HCT116 (cell line): ENCODE measurements at regions not wholly inside any gene's neighbourhood (a gene's known extent, or its start where the extent isn't known, plus 50 kb on each side); places are given as distances from the start of the nearest gene placed in this dataset.

Experiments
- CBX3 ChIP-seq: IDR thresholded peaks from 2 replicates; pipeline ENCODE4 v1.6.1; 2012; ENCODE audit warnings: low read depth
- CEBPB ChIP-seq: IDR thresholded peaks from 2 replicates; pipeline ENCODE4 v1.6.1; 2012; ENCODE audit warnings: low read depth
- EZH2 ChIP-seq: fragments of 200-600 bp; sonication (generic); IDR thresholded peaks from 2 replicates; pipeline ENCODE4 v1.6.1; 2017; ENCODE audit warnings: antibody characterized with exemption, mixed run types
- POLR2A ChIP-seq: IDR thresholded peaks from 2 replicates; pipeline ENCODE4 v1.7.0; 2011; ENCODE audit warnings: borderline replicate concordance; ENCODE audit not compliant: insufficient read depth, insufficient read length; ENCODE audit errors: extremely low read depth
- POLR2AphosphoS5 ChIP-seq: IDR thresholded peaks from 2 replicates; pipeline ENCODE4 v1.6.1; 2011; ENCODE audit warnings: mild to moderate bottlenecking, low read depth, low read length, moderate library complexity
- SIN3A ChIP-seq: IDR thresholded peaks from 2 replicates; pipeline ENCODE4 v1.6.1; 2012; ENCODE audit warnings: low read depth
- SRF ChIP-seq: IDR thresholded peaks from 2 replicates; pipeline ENCODE4 v1.6.1; 2012; ENCODE audit warnings: low read depth
- YY1 ChIP-seq: IDR thresholded peaks from 2 replicates; pipeline ENCODE4 v1.6.1; 2011; ENCODE audit warnings: low read length, low read depth, moderate library complexity, mild to moderate bottlenecking; ENCODE audit not compliant: insufficient replicate concordance; ENCODE audit errors: extremely low read depth
- ZFX ChIP-seq: fragments of 450-650 bp; IDR thresholded peaks from 2 replicates; pipeline ENCODE4 v1.6.1; 2017
- ZNF274 ChIP-seq: fragments of 200-500 bp; sonication (Bioruptor generic); IDR thresholded peaks from 2 replicates; pipeline ENCODE4 v1.6.1; 2014; ENCODE audit warnings: mild to moderate bottlenecking, low read depth, low read length, inconsistent platforms
- TF ChIP-seq, protein P1 (sequence below): IDR thresholded peaks from 2 replicates; pipeline ENCODE4 v1.6.1; 2012
- TF ChIP-seq, protein P2 (sequence below), 3 experiments: fragments of 200-600 bp in 1 of 3; sonication (generic) in 1 of 3; IDR thresholded peaks in 2 of 3; conservative IDR thresholded peaks in 1 of 3; 2 replicates each; pipeline ENCODE4 v1.5.1; 2012 to 2017; ENCODE audit warnings: low read depth in 2 of 3, low read length in 2 of 3, antibody characterized with exemption in 1 of 3, borderline replicate concordance in 1 of 3, control low read depth in 1 of 3, mild to moderate bottlenecking in 1 of 3, mixed read lengths in 1 of 3, mixed run types in 1 of 3, moderate library complexity in 1 of 3; ENCODE audit not compliant: insufficient read depth in 1 of 3
- TF ChIP-seq, protein P3 (sequence below): IDR thresholded peaks from 2 replicates; pipeline ENCODE4 v1.6.1; 2012; ENCODE audit warnings: low read depth

- TF ChIP-seq, protein P1, sequence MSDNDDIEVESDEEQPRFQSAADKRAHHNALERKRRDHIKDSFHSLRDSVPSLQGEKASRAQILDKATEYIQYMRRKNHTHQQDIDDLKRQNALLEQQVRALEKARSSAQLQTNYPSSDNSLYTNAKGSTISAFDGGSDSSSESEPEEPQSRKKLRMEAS, result no peak
- TF ChIP-seq, protein P2, sequence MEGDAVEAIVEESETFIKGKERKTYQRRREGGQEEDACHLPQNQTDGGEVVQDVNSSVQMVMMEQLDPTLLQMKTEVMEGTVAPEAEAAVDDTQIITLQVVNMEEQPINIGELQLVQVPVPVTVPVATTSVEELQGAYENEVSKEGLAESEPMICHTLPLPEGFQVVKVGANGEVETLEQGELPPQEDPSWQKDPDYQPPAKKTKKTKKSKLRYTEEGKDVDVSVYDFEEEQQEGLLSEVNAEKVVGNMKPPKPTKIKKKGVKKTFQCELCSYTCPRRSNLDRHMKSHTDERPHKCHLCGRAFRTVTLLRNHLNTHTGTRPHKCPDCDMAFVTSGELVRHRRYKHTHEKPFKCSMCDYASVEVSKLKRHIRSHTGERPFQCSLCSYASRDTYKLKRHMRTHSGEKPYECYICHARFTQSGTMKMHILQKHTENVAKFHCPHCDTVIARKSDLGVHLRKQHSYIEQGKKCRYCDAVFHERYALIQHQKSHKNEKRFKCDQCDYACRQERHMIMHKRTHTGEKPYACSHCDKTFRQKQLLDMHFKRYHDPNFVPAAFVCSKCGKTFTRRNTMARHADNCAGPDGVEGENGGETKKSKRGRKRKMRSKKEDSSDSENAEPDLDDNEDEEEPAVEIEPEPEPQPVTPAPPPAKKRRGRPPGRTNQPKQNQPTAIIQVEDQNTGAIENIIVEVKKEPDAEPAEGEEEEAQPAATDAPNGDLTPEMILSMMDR (IDR thresholded peaks at IDR 0.05 in 2 of 3, conservative IDR thresholded peaks at IDR 0.05 in 1 of 3; ENCODE audit: borderline replicate concordance in 1 of 3, insufficient read depth in 1 of 3, low read depth in 2 of 3, low read length in 2 of 3), result no peak
- TF ChIP-seq POLR2A, result no peak
- no peak for TF ChIP-seq SIN3A
- no peak for TF ChIP-seq SRF
- no peak for TF ChIP-seq CEBPB
- TF ChIP-seq EZH2, result no peak
- no peak for TF ChIP-seq POLR2AphosphoS5
- no peak for TF ChIP-seq YY1
- TF ChIP-seq ZNF274, result no peak
- TF ChIP-seq ZFX, result no peak
- TF ChIP-seq CBX3, result no peak
- TF ChIP-seq, protein P3, sequence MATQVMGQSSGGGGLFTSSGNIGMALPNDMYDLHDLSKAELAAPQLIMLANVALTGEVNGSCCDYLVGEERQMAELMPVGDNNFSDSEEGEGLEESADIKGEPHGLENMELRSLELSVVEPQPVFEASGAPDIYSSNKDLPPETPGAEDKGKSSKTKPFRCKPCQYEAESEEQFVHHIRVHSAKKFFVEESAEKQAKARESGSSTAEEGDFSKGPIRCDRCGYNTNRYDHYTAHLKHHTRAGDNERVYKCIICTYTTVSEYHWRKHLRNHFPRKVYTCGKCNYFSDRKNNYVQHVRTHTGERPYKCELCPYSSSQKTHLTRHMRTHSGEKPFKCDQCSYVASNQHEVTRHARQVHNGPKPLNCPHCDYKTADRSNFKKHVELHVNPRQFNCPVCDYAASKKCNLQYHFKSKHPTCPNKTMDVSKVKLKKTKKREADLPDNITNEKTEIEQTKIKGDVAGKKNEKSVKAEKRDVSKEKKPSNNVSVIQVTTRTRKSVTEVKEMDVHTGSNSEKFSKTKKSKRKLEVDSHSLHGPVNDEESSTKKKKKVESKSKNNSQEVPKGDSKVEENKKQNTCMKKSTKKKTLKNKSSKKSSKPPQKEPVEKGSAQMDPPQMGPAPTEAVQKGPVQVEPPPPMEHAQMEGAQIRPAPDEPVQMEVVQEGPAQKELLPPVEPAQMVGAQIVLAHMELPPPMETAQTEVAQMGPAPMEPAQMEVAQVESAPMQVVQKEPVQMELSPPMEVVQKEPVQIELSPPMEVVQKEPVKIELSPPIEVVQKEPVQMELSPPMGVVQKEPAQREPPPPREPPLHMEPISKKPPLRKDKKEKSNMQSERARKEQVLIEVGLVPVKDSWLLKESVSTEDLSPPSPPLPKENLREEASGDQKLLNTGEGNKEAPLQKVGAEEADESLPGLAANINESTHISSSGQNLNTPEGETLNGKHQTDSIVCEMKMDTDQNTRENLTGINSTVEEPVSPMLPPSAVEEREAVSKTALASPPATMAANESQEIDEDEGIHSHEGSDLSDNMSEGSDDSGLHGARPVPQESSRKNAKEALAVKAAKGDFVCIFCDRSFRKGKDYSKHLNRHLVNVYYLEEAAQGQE, result no peak
These were observed 348.0 kb upstream of the MPDZ start for GRCh38 chr9:13627502-13627901.
